IMR-90 (cell line): ENCODE measurements at regions not wholly inside any gene's neighbourhood (a gene's known extent, or its start where the extent isn't known, plus 50 kb on each side); places are given as distances from the start of the nearest gene placed in this dataset.

ENCODE experiments used
- ATAC-seq: fragments of 200-7000 bp; cut with Tn5 transposase; 2 replicates; pipeline ENCODE4 v1.9.1; 2020; ENCODE audit warnings: low read depth, mild to moderate bottlenecking, moderate library complexity
- BruUV-seq: library from RNA; stranded (reverse); fragments of 400-500 nt; replicated peaks from 2 replicates; lab custom pipeline; 2021; lab: Mats Ljungman, UMichigan
- CTCF ChIA-PET: fragments of 300-600 bp; formaldehyde crosslinking; extraction: SDS; loops from one replicate; lab custom pipeline; 2021; ENCODE audit warnings: antibody characterized with exemption; lab: Yijun Ruan, JAX
- POLR2A ChIA-PET: fragments of 300-600 bp; sonication (Branson Sonifier 250); formaldehyde crosslinking; loops from one replicate; lab custom pipeline; 2022; ENCODE audit warnings: antibody characterized with exemption; ENCODE audit not compliant: unreplicated experiment; lab: Charles Lee
- DNase-seq: peaks from one replicate; pipeline ENCODE4 v3.0.0; 2013
- H2AFZ ChIP-seq: replicated peaks from 2 replicates; pipeline ENCODE3; 2013; ENCODE audit warnings: low read length, mild to moderate bottlenecking; ENCODE audit not compliant: poor library complexity
- H2AK5ac ChIP-seq: 2 replicates; pipeline ENCODE4 v1.6.1; 2013; ENCODE audit warnings: low read depth, low read length, inconsistent platforms
- H2AK9ac ChIP-seq: replicated peaks from 2 replicates; pipeline ENCODE3; 2013; ENCODE audit warnings: mild to moderate bottlenecking, low read depth, low read length, moderate library complexity; ENCODE audit not compliant: poor library complexity
- H2BK120ac ChIP-seq: 2 replicates; pipeline ENCODE4 v1.6.1; 2013; ENCODE audit warnings: low read depth, low read length, inconsistent platforms
- H2BK15ac ChIP-seq: 3 replicates; pipeline ENCODE4 v1.6.1; 2013; ENCODE audit warnings: low read depth, low read length, inconsistent platforms
- H2BK20ac ChIP-seq: 2 replicates; pipeline ENCODE4 v1.6.1; 2013; ENCODE audit warnings: low read depth, mild to moderate bottlenecking, inconsistent platforms, low read length, moderate library complexity
- H2BK5ac ChIP-seq: 2 replicates; pipeline ENCODE4 v1.6.1; 2013; ENCODE audit warnings: mild to moderate bottlenecking, low read depth, low read length, inconsistent platforms; ENCODE audit not compliant: poor library complexity, severe bottlenecking
- H3K14ac ChIP-seq: replicated peaks from 2 replicates; pipeline ENCODE4 v1.6.1; 2013; ENCODE audit warnings: low read depth, low read length, inconsistent platforms
- H3K18ac ChIP-seq: 2 replicates; pipeline ENCODE4 v1.6.1; 2013; ENCODE audit warnings: low read depth, low read length, control low read depth
- H3K23ac ChIP-seq: 2 replicates; pipeline ENCODE4 v1.6.1; 2013; ENCODE audit warnings: low read depth, low read length, inconsistent platforms
- H3K27ac ChIP-seq: 2 replicates; pipeline ENCODE4 v1.5.1; 2013; ENCODE audit warnings: mild to moderate bottlenecking, control low read depth, low read length; ENCODE audit not compliant: insufficient read depth
- H3K27me3 ChIP-seq: 2 replicates; pipeline ENCODE4 v1.6.1; 2013; ENCODE audit warnings: low read length; ENCODE audit not compliant: control insufficient read depth, insufficient read depth
- H3K36me3 ChIP-seq: 2 replicates; pipeline ENCODE4 v1.6.1; 2013; ENCODE audit warnings: low read length, mixed read lengths; ENCODE audit not compliant: control insufficient read depth, insufficient read depth
- H3K4ac ChIP-seq: 2 replicates; pipeline ENCODE4 v1.6.1; 2013; ENCODE audit warnings: low read depth, low read length, inconsistent platforms
- H3K4me1 ChIP-seq: 2 replicates; pipeline ENCODE4 v1.6.1; 2013; ENCODE audit warnings: low read length, mixed read lengths; ENCODE audit not compliant: control insufficient read depth, insufficient read depth
- H3K4me2 ChIP-seq: 2 replicates; pipeline ENCODE4 v1.6.1; 2013; ENCODE audit warnings: low read depth, mild to moderate bottlenecking, control low read depth, low read length, moderate library complexity
- H3K4me3 ChIP-seq: 2 replicates; pipeline ENCODE4 v1.5.1; 2013; ENCODE audit warnings: low read depth, mild to moderate bottlenecking, control low read depth, low read length, moderate library complexity; ENCODE audit not compliant: insufficient read depth
- H3K56ac ChIP-seq: 2 replicates; pipeline ENCODE4 v1.6.1; 2013; ENCODE audit warnings: low read length, inconsistent platforms; ENCODE audit not compliant: insufficient read depth; ENCODE audit errors: extremely low read depth
- H3K79me1 ChIP-seq, 2 experiments: 2 replicates each; pipeline ENCODE4 v1.6.1; 2013; ENCODE audit warnings: low read length in 2 of 2, inconsistent platforms in 1 of 2, low read depth in 1 of 2
- H3K9ac ChIP-seq: 2 replicates; pipeline ENCODE4 v1.6.1; 2013; ENCODE audit warnings: low read depth, low read length, control low read depth
- H3K9me1 ChIP-seq: 2 replicates; pipeline ENCODE4 v1.6.1; 2013; ENCODE audit warnings: low read length, inconsistent platforms; ENCODE audit not compliant: insufficient read depth
- H3K9me3 ChIP-seq: 2 replicates; pipeline ENCODE4 v1.6.1; 2013; ENCODE audit warnings: low read length; ENCODE audit not compliant: control insufficient read depth, insufficient read depth
- H4K20me1 ChIP-seq: 2 replicates; pipeline ENCODE4 v1.6.1; 2013; ENCODE audit warnings: low read length, inconsistent platforms; ENCODE audit not compliant: insufficient read depth
- H4K5ac ChIP-seq: 2 replicates; pipeline ENCODE4 v1.6.1; 2013; ENCODE audit warnings: mild to moderate bottlenecking, low read depth, low read length, control low read depth
- H4K8ac ChIP-seq, 2 experiments: 2 replicates each; pipeline ENCODE4 v1.6.1; 2013; ENCODE audit warnings: low read depth in 2 of 2, low read length in 2 of 2, control low read depth in 1 of 2, inconsistent platforms in 1 of 2
- H4K91ac ChIP-seq: 2 replicates; pipeline ENCODE4 v1.6.1; 2013; ENCODE audit warnings: low read depth, low read length, inconsistent platforms; ENCODE audit not compliant: insufficient read depth
- BHLHE40 ChIP-seq: fragments of 150-350 bp; IDR thresholded peaks from 2 replicates; pipeline ENCODE4 v1.6.1; 2016; ENCODE audit warnings: mild to moderate bottlenecking, low read depth, low read length
- CEBPB ChIP-seq: IDR thresholded peaks from 2 replicates; pipeline ENCODE4 v1.6.1; 2012; ENCODE audit warnings: low read depth, low read length, improper control_type of control experiment
- CHD1 ChIP-seq: IDR thresholded peaks from 2 replicates; pipeline ENCODE4 v1.6.1; 2012; ENCODE audit warnings: low read depth, low read length, improper control_type of control experiment
- CTCF ChIP-seq: conservative IDR thresholded peaks from 2 replicates; pipeline ENCODE4 v1.5.1; 2012; ENCODE audit warnings: mild to moderate bottlenecking, low read depth, low read length, improper control_type of control experiment
- ELK1 ChIP-seq: fragments of 150-350 bp; IDR thresholded peaks from 2 replicates; pipeline ENCODE4 v1.6.1; 2016; ENCODE audit warnings: low read depth, mild to moderate bottlenecking, low read length, moderate library complexity, borderline replicate concordance
- FOS ChIP-seq: fragments of 150-350 bp; IDR thresholded peaks from 2 replicates; pipeline ENCODE4 v1.6.1; 2016; ENCODE audit warnings: low read depth, low read length
- MAFK ChIP-seq: IDR thresholded peaks from 2 replicates; pipeline ENCODE4 v1.6.1; 2012; ENCODE audit warnings: low read depth, low read length, improper control_type of control experiment
- MAZ ChIP-seq: IDR thresholded peaks from 2 replicates; pipeline ENCODE4 v1.6.1; 2012; ENCODE audit warnings: low read depth, mild to moderate bottlenecking, low read length, improper control_type of control experiment, moderate library complexity, borderline replicate concordance
- MXI1 ChIP-seq: IDR thresholded peaks from 2 replicates; pipeline ENCODE4 v1.6.1; 2012; ENCODE audit warnings: low read depth, mild to moderate bottlenecking, low read length, moderate library complexity, borderline replicate concordance
- NFE2L2 ChIP-seq: fragments of 150-350 bp; IDR thresholded peaks from 2 replicates; pipeline ENCODE4 v1.6.1; 2016; ENCODE audit warnings: low read depth, mild to moderate bottlenecking, low read length
- POLR2A ChIP-seq: IDR thresholded peaks from 2 replicates; pipeline ENCODE4 v1.6.1; 2012; ENCODE audit warnings: mild to moderate bottlenecking, low read depth, low read length
- RAD21 ChIP-seq: IDR thresholded peaks from 2 replicates; pipeline ENCODE4 v1.6.1; 2012; ENCODE audit warnings: low read length, improper control_type of control experiment
- RCOR1 ChIP-seq: IDR thresholded peaks from 2 replicates; pipeline ENCODE4 v1.6.1; 2012; ENCODE audit warnings: mild to moderate bottlenecking, low read length, improper control_type of control experiment; ENCODE audit not compliant: insufficient replicate concordance
- RFX5 ChIP-seq: IDR thresholded peaks from 2 replicates; pipeline ENCODE4 v1.8.0; 2012; ENCODE audit warnings: low read depth, mild to moderate bottlenecking, low read length, moderate library complexity
- SMC3 ChIP-seq: fragments of 150-350 bp; IDR thresholded peaks from 2 replicates; pipeline ENCODE4 v1.6.1; 2016; ENCODE audit warnings: low read depth, mild to moderate bottlenecking, antibody characterized with exemption, low read length, moderate library complexity
- WGBS, 2 experiments: methylation state at CpG; one replicate each; pipeline versions ENCODE4 v1.1.5 to v1.1.7; 2013; ENCODE audit warnings: missing lambda C conversion rate in 2 of 2; ENCODE audit not compliant: insufficient read length in 1 of 2; ENCODE audit errors: extremely low coverage in 2 of 2; 5-methylcytosine and 5-hydroxymethylcytosine counted together
- dilution Hi-C: fragments of 300-500 bp; cut with HindIII; formaldehyde crosslinking; loops from one replicate; pipeline ENCODE4 v1.14.3; 2018; ENCODE audit warnings: low sequenced_read_pairs; ENCODE audit not compliant: unreplicated experiment
- in situ Hi-C: fragments of 300-500 bp; cut with MboI; formaldehyde crosslinking; loops from 3 replicates; pipeline ENCODE4 v1.14.3; 2019; ENCODE audit warnings: low sequenced_read_pairs, inconsistent platforms, mixed read lengths
- intact Hi-C: fragments of 100-400 bp; cut with micrococcal nuclease; formaldehyde crosslinking; loops from 2 replicates; pipeline ENCODE4 v1.10.0; 2022
- TF ChIP-seq, protein P1 (sequence below): fragments of 150-350 bp; IDR thresholded peaks from 2 replicates; pipeline ENCODE4 v1.6.1; 2017; ENCODE audit warnings: mild to moderate bottlenecking, antibody characterized with exemption, low read length, low read depth

DNA sequence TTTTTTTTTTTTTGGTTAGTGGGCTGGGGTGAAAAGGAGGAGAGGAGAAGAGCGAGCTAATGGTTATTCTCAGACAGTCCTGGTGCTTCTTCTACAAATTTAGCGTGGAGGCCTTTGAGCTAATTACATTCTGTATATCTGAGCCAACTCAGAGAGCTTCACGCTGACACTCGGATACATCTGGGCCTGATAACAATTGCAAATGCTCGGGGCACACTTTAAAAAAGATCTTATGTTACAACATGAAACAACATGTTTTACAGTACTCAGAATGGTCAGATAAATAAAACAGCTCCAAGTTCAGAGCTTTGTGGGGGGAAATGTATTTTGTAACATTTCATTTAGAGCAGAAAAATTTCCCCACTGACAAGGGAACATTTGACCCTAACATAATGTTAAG lies 966.9 kb upstream of the NR2F2 start:
- POLR2A ChIA-PET = interaction anchor here (0.6 kb wide), 1 partner anchor 1111 kb away, joined by 8 read pairs; no protein-coding TSS in a partner anchor

More for the DNA sequence above, 966.9 kb upstream of the NR2F2 start:
- ATAC-seq (no peak), DNase-seq (no peak)
- Histone ChIP-seq H2AK5ac (no peak overlapping the region), H3K4me1 (peaks cover 2% of the 10 kb centered on the region), H2AFZ (no peak overlapping the region), H3K4me2 (no peak overlapping the region), H3K9me1 (no peaks in the 10 kb centered on the region; the same call in 1 of the 2 replicates), H3K4me3 (no peak overlapping the region), H3K36me3 (no peaks in the 10 kb centered on the region), H3K27ac (no peak overlapping the region), H2BK20ac (no peak overlapping the region), H4K20me1 (no peaks in the 10 kb centered on the region), H3K27me3 (no peaks in the 10 kb centered on the region), H4K91ac (no peak overlapping the region), H2BK15ac (no peak overlapping the region), H2BK120ac (no peak overlapping the region), H2AK9ac (no peak overlapping the region), H2BK5ac (no peak overlapping the region), H3K56ac (no peak overlapping the region), H3K9me3 (peaks cover 4% of the 10 kb centered on the region; the same call in 1 of the 2 replicates), H3K18ac (no peak overlapping the region), H3K4ac (no peak overlapping the region), H3K79me1 (no peaks in the 10 kb centered on the region), H3K9ac (no peak overlapping the region), H4K5ac (no peak overlapping the region), H3K14ac (no peak overlapping the region), H4K8ac (no peak overlapping the region), H3K23ac (no peak overlapping the region)
- CTCF ChIA-PET = interaction anchor here (0.6 to 1.3 kb wide), 2 partner anchors 11 to 17 kb away, joined by 3 to 4 read pairs; no protein-coding TSS in a partner anchor
- intact Hi-C loops (no loop called here), in situ Hi-C loops (no loop called here), dilution Hi-C loops (no loop called here)
- no TSS peak for BruUV-seq
- WGBS, 2 experiments = no CpG with 5 or more reads among the region's 5 CpGs
- TF ChIP-seq CHD1 (no peak), MAZ (no peak), POLR2A (no peak), FOS (no peak), CTCF (no peak), ELK1 (no peak), SMC3 (no peak), RFX5 (no peak), MAFK (no peak), CEBPB (no peak), RCOR1 (no peak), MXI1 (no peak), BHLHE40 (no peak), NFE2L2 (no peak), RAD21 (no peak)
- TF ChIP-seq, protein P1, sequence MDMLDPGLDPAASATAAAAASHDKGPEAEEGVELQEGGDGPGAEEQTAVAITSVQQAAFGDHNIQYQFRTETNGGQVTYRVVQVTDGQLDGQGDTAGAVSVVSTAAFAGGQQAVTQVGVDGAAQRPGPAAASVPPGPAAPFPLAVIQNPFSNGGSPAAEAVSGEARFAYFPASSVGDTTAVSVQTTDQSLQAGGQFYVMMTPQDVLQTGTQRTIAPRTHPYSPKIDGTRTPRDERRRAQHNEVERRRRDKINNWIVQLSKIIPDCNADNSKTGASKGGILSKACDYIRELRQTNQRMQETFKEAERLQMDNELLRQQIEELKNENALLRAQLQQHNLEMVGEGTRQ = no peak
